SKM-1 (cell line): ENCODE measurements at regions not wholly inside any gene's neighbourhood (a gene's known extent, or its start where the extent isn't known, plus 50 kb on each side); places are given as distances from the start of the nearest gene placed in this dataset.
"Not testable (repeated sequence)": the region's sequence is repeated elsewhere in the genome, so short reads cannot be mapped to it uniquely, and the experiment has no call there.

Source experiments
- DNase-seq: peaks from one replicate; lab custom pipeline; 2025; ENCODE audit not compliant: unreplicated experiment; lab: John Stamatoyannopoulos, UW

GRCh38 chr17:71548540-71549190, 572.2 kb upstream of the SOX9 start:
- no peak for DNase-seq

DNA sequence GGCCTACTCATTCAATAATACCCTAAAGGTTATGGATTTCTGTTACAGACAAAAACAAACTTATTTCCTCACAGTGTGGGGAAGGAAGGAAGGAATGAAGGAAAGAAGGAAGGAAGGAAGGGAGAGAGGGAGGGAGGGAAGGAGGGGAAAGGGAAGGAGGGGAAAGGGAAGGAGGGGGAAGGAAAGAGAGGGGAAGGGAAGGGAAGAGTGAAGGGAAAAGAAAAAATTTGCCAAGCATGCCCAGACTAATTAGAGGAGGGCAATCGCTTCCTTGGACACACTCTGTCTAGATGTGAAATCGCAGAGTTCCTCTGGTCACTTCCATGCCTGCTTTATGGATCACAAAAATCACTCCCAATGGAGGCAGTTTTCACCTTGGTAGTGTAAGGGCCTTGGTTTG, 570.1 kb upstream of the SOX9 start:
- DNase-seq: no peak

GRCh38 chr17:71553381-71553780, 567.4 kb upstream of the SOX9 start:
- no peak for DNase-seq

DNA sequence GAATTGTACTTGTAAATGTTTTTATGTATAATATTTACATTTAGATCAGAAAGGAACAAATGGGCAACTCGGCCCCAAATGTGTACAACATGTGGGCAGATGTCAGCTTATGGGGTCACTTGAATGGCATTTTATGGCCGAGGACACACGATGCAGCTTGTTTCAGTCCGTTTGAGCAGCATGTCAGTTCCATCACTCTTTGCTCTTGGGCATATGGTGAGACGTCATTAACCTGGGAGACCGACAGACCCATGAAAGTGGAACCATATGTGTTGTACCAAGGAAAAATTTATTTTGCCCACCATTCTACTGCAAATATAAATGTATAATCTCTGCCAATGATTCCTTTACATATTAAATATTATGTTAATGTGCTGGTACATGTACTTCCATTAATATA, 561.9 kb upstream of the SOX9 start:
- no peak for DNase-seq

DNA sequence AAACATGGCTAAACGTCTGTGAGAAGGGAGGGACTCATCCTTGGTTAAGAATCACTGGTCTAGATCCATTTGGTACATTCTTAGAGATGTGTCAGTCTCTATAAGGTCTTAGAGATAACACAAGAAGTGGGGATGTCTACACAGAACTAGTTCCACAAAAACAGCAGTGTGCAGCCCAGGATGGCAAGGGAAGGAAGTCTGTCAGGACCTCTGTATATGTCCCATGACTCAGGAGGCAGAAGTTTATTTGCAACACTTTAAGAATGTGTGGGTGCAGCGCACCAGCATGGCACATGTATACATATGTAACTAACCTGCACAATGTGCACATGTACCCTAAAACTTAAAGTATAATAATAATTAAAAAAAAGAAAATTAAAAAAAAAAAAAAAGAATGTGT, 548.5 kb upstream of the SOX9 start:
- no peak for DNase-seq

- DNase-seq: no peak
Observed at GRCh38 chr17:71578446-71578845, 542.4 kb upstream of the SOX9 start.

DNA sequence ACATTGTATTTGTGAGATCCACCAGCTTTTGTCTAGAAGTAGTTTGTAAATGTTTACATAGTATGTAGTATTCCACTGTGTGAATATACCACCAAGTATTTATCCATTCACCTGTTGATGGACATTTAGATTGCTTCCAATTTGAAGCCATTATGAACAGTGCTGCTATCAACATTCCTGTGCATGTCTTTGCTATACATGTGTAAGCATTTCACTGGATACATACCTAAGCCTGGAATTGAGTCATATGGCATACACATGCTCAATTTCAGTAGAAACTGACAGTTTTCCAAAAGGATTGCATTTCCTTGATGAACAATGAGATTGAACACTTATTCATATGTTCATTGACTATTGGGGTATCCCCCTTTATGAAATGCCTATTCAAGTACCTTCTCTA, 540.6 kb upstream of the SOX9 start:
- no peak for DNase-seq

DNA sequence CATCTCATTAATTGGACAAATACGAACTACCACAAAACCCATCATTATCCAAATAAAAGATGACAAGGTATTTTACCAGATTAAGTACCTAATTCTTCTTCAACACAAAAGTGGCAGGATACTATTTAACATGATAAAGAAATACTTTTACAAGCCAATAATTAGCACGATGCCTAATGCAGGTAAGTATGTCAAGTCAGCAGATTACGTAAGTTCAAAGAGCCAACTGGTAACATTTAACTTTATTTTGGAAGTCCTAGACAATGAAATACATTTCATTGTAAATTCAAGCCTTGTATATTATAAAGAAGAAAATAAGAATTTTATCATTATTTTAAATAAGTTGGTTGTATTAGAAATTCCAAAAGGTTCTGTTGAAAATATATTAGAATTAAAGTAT, 535.3 kb upstream of the SOX9 start:
- no peak for DNase-seq

- DNase-seq: no peak
Observed at GRCh38 chr17:71592431-71592830, 528.4 kb upstream of the SOX9 start.

- no peak for DNase-seq
Observed at GRCh38 chr17:71593078-71593477, 527.7 kb upstream of the SOX9 start.

GRCh38 chr17:71599583-71599982, 521.2 kb upstream of the SOX9 start:
- not testable (repeated sequence) for DNase-seq

DNA sequence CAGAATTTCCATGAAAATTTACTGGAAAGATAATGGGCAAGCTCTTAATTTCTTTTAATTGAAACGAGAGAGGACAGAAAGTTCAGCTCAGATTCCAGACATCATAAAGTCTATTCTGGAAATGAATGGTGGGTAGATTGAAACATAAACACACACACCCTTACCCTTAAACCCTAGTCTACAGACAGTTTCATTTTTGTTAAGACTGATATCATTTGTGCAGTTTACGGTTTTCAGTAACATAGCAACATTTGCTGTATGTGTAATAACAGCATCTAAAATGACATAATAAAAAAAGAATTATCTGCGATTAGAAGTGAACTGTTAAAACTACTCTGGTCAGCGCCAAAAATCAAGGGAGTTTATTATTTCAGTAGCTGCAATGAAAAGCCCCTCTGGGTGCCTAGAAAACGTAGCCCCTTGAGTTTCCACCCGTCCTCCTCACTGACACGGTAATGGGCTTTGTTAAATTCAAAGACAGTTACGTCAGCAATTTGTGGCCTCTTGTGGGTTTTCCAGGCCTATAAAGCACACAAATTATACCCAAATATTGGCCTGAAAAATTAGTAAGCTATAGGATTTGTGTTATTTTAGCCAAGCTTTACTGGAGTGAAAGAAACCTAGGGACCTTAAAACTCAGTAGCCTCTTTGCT, 520.6 kb upstream of the SOX9 start:
- no peak for DNase-seq

- no peak for DNase-seq
Observed at GRCh38 chr17:71601894-71602504, 518.8 kb upstream of the SOX9 start.

- no peak for DNase-seq
Observed at GRCh38 chr17:71613996-71614395, 506.8 kb upstream of the SOX9 start.

DNA sequence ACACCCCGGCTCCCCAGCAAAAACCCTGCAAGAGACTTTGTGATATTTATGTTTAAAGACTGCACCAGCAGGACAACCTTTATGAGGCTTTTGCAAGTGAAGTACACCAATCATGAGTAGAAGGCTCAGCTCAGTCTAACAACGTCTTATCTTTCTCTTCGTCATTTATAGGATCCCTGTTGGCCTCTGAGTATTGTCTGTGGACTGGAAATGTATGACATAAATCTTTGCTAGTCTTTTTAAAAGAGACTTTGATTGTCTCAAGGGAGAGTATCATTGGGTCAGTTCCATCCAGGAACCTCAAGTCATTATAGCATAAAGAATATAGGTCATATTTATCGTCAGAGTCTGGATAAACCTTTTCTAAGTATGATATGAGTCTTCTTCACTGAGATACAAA, 505.0 kb upstream of the SOX9 start:
- DNase-seq: no peak

DNA sequence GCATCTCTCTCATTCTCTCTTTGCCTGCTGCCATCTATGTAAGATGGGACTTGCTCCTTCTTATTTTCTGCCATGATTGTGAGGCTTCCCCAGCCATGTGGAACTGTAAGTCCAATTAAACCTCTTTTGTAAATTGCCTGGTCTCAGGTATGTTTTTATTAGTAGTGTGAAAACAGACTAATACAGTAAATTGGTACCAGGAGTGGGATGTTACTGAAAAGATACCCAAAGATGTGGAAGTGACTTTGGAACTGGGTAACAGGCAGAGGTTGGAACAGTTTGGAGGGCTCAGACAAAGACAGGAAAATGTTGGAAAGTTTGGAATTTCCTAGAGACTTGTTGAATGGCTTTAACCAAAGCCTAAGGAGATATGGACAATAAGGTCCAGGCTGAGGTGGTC, 503.1 kb upstream of the SOX9 start:
- not testable (repeated sequence) for DNase-seq

- no peak for DNase-seq
Observed at GRCh38 chr17:71625330-71625729, 495.5 kb upstream of the SOX9 start.

- no peak for DNase-seq
Observed at GRCh38 chr17:71628306-71628705, 492.5 kb upstream of the SOX9 start.

DNA sequence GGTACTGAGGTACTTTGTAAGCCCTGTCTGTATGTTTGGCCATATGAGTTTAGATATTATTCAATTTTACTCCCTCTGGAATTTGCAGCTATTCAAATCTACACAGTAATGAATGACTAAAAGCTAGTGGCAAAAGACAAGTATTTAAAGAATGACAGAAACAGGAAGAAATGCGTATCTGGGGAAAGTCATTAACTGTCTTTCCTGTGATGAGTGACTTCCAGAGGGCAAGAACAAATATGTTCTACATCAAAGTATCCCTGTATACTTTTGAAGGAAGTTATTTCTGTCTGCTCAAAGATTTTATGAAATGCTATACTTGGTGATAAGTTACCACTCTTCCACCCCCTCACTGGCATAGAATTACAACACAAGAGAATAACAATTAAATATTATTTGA, 489.3 kb upstream of the SOX9 start:
- no peak for DNase-seq

GRCh38 chr17:71632328-71632727, 488.5 kb upstream of the SOX9 start:
- DNase-seq: no peak

GRCh38 chr17:71633391-71633849, 487.4 kb upstream of the SOX9 start:
- no peak for DNase-seq

- DNase-seq: no peak
Observed at GRCh38 chr17:71634376-71634775, 486.4 kb upstream of the SOX9 start.

DNA sequence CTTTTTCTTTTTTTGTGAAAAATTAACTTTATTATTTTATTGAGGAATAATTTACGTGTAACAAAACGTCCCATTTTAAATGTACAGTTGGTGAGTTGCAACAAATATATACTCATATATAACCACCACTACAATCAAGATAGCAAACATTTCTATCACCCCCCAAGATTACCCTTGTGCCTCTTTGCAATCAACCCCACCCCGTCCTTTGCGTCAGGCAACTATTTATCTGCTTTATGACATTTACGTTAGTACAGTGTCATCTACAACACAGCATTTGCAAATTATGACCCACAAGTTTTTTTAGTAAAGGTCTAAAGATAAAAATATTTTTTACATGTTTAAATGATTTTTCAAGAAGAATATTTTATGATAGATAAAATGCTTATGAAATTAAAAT, 485.6 kb upstream of the SOX9 start:
- DNase-seq: no peak
